CD14-positive monocyte (primary cell): ENCODE measurements at regions not wholly inside any gene's neighbourhood (a gene's known extent, or its start where the extent isn't known, plus 50 kb on each side); places are given as distances from the start of the nearest gene placed in this dataset.

Source experiments
- DNase-seq, 3 donors: peaks; one replicate each; pipeline ENCODE4 v3.0.0-alpha.2; 2011 to 2022
- H2AFZ ChIP-seq: 2 replicates; pipeline ENCODE4 v1.6.0; 2012; ENCODE audit warnings: mild to moderate bottlenecking, low read depth, low read length, inconsistent platforms; ENCODE audit not compliant: insufficient read depth, poor library complexity, severe bottlenecking
- H3K27ac ChIP-seq, 2 donors: 1 replicate in 1 of 2; 2 replicates in 1 of 2; pipeline ENCODE4 v1.5.1; 2012 to 2013; ENCODE audit warnings: low read length in 2 of 2, control low read depth in 1 of 2, inconsistent platforms in 1 of 2, low read depth in 1 of 2, mild to moderate bottlenecking in 1 of 2
- H3K27me3 ChIP-seq, 2 donors: one replicate each; pipeline versions ENCODE4 v1.6.0 to v1.6.1; 2011 to 2013; ENCODE audit warnings: low read length in 2 of 2; ENCODE audit not compliant: control insufficient read depth in 2 of 2, insufficient read depth in 2 of 2
- H3K36me3 ChIP-seq, 2 donors: replicated peaks in 1 of 2; 1 replicate in 1 of 2; 2 replicates in 1 of 2; pipeline versions ENCODE4 v1.5.1 to v1.6.1; 2012 to 2013; ENCODE audit warnings: low read length in 2 of 2, control low read depth in 1 of 2, inconsistent platforms in 1 of 2, mild to moderate bottlenecking in 1 of 2; ENCODE audit not compliant: insufficient read depth in 2 of 2, control insufficient read depth in 1 of 2
- H3K4me1 ChIP-seq, 2 donors: 1 replicate in 1 of 2; 2 replicates in 1 of 2; pipeline versions ENCODE4 v1.5.1 to v1.6.1; 2012 to 2013; ENCODE audit warnings: low read length in 2 of 2, control low read depth in 1 of 2, inconsistent platforms in 1 of 2, mild to moderate bottlenecking in 1 of 2, moderate library complexity in 1 of 2; ENCODE audit not compliant: insufficient read depth in 2 of 2, control insufficient read depth in 1 of 2
- H3K4me2 ChIP-seq: replicated peaks from 2 replicates; pipeline ENCODE3; 2012; ENCODE audit warnings: low read length, moderate library complexity, mild to moderate bottlenecking; ENCODE audit not compliant: poor library complexity, severe bottlenecking; ENCODE audit errors: extremely low read depth
- H3K4me3 ChIP-seq, 3 experiments: fragments of 200-600 bp in 1 of 3; sonication (generic) in 1 of 3; replicated peaks in 1 of 3; 1 replicate in 2 of 3; 2 replicates in 1 of 3; pipeline ENCODE4 v1.5.1; 2011 to 2013; ENCODE audit warnings: low read length in 3 of 3, mild to moderate bottlenecking in 3 of 3, control low read depth in 2 of 3, low read depth in 2 of 3, inconsistent platforms in 1 of 3, moderate library complexity in 1 of 3
- H3K79me2 ChIP-seq: 2 replicates; pipeline ENCODE4 v1.6.0; 2012; ENCODE audit warnings: mild to moderate bottlenecking, control low read depth, inconsistent platforms, low read length, moderate library complexity; ENCODE audit not compliant: insufficient read depth
- H3K9ac ChIP-seq: 2 replicates; pipeline ENCODE4 v1.6.0; 2017; ENCODE audit warnings: low read length, mild to moderate bottlenecking; ENCODE audit not compliant: insufficient read depth, poor library complexity, severe bottlenecking
- H3K9me3 ChIP-seq, 2 donors: replicated peaks in 1 of 2; 1 replicate in 1 of 2; 2 replicates in 1 of 2; pipeline versions ENCODE4 v1.5.1 to v1.6.1; 2012 to 2013; ENCODE audit warnings: low read length in 2 of 2, control low read depth in 1 of 2; ENCODE audit not compliant: control insufficient read depth in 1 of 2, insufficient read depth in 1 of 2
- H4K20me1 ChIP-seq: 2 replicates; pipeline ENCODE4 v1.6.0; 2012; ENCODE audit warnings: mild to moderate bottlenecking, low read length, control low read depth, moderate library complexity; ENCODE audit not compliant: insufficient read depth
- H3K27ac Mint-ChIP-seq, 7 donors: one replicate each; pipeline ENCODE4 v1.8.0; 2020; ENCODE audit warnings: mild to moderate bottlenecking in 7 of 7, mixed read lengths in 7 of 7, moderate library complexity in 6 of 7, inconsistent platforms in 2 of 7
- H3K27me3 Mint-ChIP-seq, 3 donors: one replicate each; pipeline ENCODE4 v1.8.0; 2021 to 2022; ENCODE audit warnings: low read depth in 3 of 3, mild to moderate bottlenecking in 3 of 3, mixed read lengths in 3 of 3, moderate library complexity in 3 of 3, inconsistent platforms in 1 of 3
- H3K36me3 Mint-ChIP-seq, 2 donors: one replicate each; pipeline ENCODE4 v1.8.0; 2020; ENCODE audit warnings: mixed read lengths in 2 of 2, inconsistent platforms in 1 of 2, mild to moderate bottlenecking in 1 of 2
- H3K4me1 Mint-ChIP-seq: one replicate; pipeline ENCODE4 v1.8.0; 2020; ENCODE audit warnings: mild to moderate bottlenecking, mixed read lengths
- H3K4me3 Mint-ChIP-seq, 2 donors: one replicate each; pipeline ENCODE4 v1.8.0; 2020; ENCODE audit warnings: mild to moderate bottlenecking in 2 of 2, mixed read lengths in 2 of 2, moderate library complexity in 1 of 2
- H3K9me3 Mint-ChIP-seq, 7 donors: one replicate each; pipeline ENCODE4 v1.8.0; 2020 to 2022; ENCODE audit warnings: mixed read lengths in 7 of 7, mild to moderate bottlenecking in 6 of 7, moderate library complexity in 6 of 7, inconsistent platforms in 2 of 7
- CTCF ChIP-seq: fragments of 200-600 bp; IDR thresholded peaks from one replicate; pipeline ENCODE4 v1.8.0; 2022; ENCODE audit warnings: antibody characterized with exemption, mild to moderate bottlenecking
- WGBS: methylation state at CpG from one replicate; pipeline ENCODE4 v1.1.5; 2013; ENCODE audit warnings: missing lambda C conversion rate; ENCODE audit not compliant: insufficient coverage; 5-methylcytosine and 5-hydroxymethylcytosine counted together
- intact Hi-C, 2 donors: fragments of 100-400 bp; cut with micrococcal nuclease; formaldehyde crosslinking; loops; one replicate each; pipeline versions ENCODE4 v1.15.0 to v1.15.1; 2023

GRCh38 chr20:61166324-61166723 is 85.7 kb upstream of the CDH4 start:
- H3K27ac Mint-ChIP-seq = no peak overlapping the region
- TF ChIP-seq CTCF = no peak
- Histone ChIP-seq H3K27ac (no peak overlapping the region), H3K79me2 (no peaks in the 10 kb centered on the region), H3K4me1 (no peaks in the 10 kb centered on the region), H3K4me3 (no peak overlapping the region), H3K27me3 (no peaks in the 10 kb centered on the region), H3K9ac (no peak overlapping the region), H4K20me1 (no peaks in the 10 kb centered on the region), H3K4me2 (no peak overlapping the region), H3K9me3 (no peaks in the 10 kb centered on the region), H3K36me3 (no peaks in the 10 kb centered on the region), H2AFZ (no peak overlapping the region)
- H3K9me3 Mint-ChIP-seq = peaks cover 0 to 3% (median 2%) of the 10 kb centered on the region in 7 donors
- DNase-seq = no peak
- H3K4me1 Mint-ChIP-seq = no peaks in the 10 kb centered on the region
- no CpG with 5 or more reads among the region's 3 CpGs for WGBS
- intact Hi-C loops = no loop called here
- no peaks in the 10 kb centered on the region for H3K36me3 Mint-ChIP-seq
- peaks cover 3 to 6% (median 4%) of the 10 kb centered on the region in 3 donors for H3K27me3 Mint-ChIP-seq
- no peak overlapping the region for H3K4me3 Mint-ChIP-seq

- Mint-ChIP-seq H3K4me1 (no peaks in the 10 kb centered on the region), H3K9me3 (peaks cover 0 to 7% (median 2%) of the 10 kb centered on the region in 7 donors), H3K27ac (no peak overlapping the region), H3K4me3 (no peak overlapping the region), H3K36me3 (no peaks in the 10 kb centered on the region), H3K27me3 (peaks cover 3 to 6% (median 4%) of the 10 kb centered on the region in 3 donors)
- 80% methylated on average over 1 of the region's 8 CpGs for WGBS
- TF ChIP-seq CTCF = no peak
- H2AFZ ChIP-seq = no peak overlapping the region
- no peak overlapping the region for H3K4me3 ChIP-seq
- H3K36me3 ChIP-seq = no peaks in the 10 kb centered on the region
- H3K9ac ChIP-seq = no peak overlapping the region
- H3K4me2 ChIP-seq = no peak overlapping the region
- H3K79me2 ChIP-seq = no peaks in the 10 kb centered on the region
- no peak for DNase-seq
- no peaks in the 10 kb centered on the region for H4K20me1 ChIP-seq
- no peaks in the 10 kb centered on the region for H3K27me3 ChIP-seq
- H3K27ac ChIP-seq = no peak overlapping the region
- intact Hi-C loops = no loop called here
- no peaks in the 10 kb centered on the region for H3K4me1 ChIP-seq
- H3K9me3 ChIP-seq = no peaks in the 10 kb centered on the region
Observed at GRCh38 chr20:61168605-61169004, 83.5 kb upstream of the CDH4 start.
